NCI-H146 treated with DMSO at 0.1 percent for 48 hours (cell line): ENCODE measurements at regions not wholly inside any gene's neighbourhood (a gene's known extent, or its start where the extent isn't known, plus 50 kb on each side); places are given as distances from the start of the nearest gene placed in this dataset.
"Not testable (repeated sequence)": the region's sequence is repeated elsewhere in the genome, so short reads cannot be mapped to it uniquely, and the experiment has no call there.

Source experiments
- DNase-seq: peaks from one replicate; lab custom pipeline; 2025; ENCODE audit not compliant: unreplicated experiment; lab: John Stamatoyannopoulos, UW

DNA sequence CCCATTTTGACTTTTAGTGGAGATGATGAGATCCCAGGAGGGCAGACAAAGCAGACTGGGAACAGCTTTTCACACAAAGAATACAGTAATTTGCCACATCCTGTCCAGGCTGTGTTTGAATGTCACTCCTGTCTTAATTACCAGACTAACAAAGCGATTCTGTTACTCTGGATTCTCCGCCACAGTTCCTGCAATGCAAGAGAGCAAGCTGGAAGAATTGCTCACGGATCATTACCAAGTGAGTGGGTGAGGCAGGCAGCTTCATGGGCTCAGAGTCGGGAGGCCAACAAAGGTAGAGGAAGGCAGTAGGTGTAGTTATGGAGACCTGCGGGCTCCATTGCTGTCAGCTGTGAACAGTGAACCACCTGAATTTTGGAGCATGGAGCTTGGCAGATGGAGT lies 250.5 kb upstream of the ATP5MC3 start:
- peak; percentile 91 for DNase-seq

DNA sequence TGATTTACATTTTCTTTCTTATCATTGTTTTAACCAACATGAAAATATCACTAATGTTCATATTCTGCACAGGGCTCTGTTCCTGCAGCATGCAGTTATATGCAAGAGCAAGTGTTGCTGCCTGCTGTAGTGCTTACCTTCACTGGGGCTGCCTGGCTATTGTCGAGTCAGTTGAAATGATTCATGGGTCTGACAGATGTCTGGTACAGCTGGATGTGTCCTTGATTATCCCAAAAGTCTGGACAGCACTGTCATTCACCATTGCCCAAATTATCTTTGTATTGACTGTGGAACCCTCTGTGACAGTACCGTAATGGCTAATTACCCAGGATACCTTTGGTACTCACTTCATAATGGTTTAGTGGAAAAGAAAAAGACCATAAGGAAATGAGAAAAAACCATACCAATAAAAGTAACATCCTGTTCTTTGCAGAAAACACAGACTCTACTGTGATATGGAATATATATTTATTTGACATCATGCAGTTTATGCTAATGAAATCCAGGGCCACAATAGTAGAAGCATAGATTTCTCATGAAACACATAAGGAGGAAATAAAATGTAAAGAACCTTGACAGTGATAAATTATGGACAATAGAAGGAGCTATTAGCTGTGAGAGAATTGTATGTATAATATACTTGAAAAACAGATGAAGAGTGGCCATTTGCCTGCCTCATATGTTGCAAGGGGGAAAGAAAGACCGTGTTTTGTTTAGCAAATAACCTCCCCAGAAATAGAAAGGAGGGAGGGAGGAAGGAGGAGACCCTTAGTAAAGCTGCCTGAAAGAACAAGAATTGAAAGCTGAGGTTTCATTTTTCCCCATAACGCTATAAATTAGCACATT lies 249.8 kb upstream of the ATP5MC3 start:
- DNase-seq = peak; percentile 59

DNA sequence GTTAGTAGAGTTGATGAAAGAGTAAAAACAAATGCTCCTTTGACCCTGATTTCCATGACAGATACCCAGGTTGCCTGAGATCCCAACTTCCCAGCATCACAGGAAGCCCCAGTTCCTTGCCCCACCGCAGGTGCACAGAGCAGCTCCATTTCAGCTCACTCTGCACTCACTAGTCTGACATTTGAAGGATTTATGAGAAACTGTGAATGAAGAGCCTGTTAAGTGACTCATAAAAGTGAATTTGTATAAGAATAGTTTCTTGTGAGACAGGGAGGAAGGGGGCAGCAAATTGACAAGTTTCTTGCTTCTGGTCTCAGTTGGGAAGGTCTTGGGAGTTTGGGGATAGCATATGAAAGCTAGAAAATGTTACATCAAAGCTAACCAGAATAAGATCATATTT lies 248.7 kb upstream of the ATP5MC3 start:
- no peak for DNase-seq

DNA sequence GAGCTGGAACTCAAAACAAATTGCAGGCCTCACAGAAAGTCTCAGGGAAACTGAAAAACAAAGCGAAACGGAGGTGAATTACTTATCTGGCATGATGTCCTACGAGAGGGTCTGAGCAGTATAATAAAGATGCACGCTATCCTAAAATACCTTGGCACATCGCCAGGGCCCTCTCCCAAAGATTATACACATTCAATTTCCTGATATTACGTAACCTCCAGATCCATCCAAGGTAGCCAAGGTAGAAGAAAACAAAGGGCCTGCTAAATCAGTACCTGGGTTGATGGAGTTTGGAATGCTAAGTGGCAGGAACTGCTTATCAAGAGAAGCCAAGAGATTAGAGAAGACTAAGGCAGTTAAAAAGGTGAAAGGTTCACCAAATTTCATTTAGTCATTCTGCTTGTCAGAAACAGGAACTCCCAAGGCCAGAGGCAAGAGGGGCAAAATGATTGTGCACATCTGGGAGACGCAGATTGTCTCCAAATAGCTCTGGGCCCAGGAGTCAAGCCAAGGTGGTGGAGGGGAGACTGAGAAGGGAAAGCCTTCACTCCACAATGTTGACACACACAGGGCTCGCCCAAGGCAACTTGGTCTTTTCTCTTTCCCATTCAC lies 236.8 kb upstream of the ATP5MC3 start:
- no peak for DNase-seq

DNA sequence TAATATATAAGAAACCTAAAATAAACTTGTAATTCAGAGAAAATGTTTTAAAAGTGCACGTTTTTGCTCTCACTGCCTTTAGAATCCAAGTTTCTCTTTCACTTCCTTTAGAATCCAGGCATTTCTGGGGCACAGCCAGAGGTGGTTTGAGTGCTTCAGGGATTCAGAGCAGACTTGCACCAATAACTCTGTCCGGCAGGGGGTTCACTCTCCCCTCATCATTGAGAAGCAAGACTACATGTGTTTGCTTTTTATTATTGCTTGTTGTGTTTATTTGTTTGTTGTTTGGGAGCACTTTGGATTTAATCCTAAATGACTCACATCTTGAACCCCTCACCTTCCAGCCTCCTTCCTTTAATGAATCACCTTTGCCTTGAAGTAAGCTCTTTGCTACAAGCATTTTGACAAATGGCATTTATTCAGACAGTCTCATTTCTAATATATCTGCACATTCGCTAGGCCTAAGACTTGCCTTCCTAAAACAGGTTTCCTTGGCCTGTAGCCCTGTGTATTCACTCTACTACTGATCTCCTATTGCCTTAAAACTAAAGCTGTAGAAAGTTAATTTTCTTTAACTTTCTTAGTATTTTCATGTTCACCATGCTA lies 233.5 kb upstream of the ATP5MC3 start:
- peak; percentile 7 for DNase-seq

DNA sequence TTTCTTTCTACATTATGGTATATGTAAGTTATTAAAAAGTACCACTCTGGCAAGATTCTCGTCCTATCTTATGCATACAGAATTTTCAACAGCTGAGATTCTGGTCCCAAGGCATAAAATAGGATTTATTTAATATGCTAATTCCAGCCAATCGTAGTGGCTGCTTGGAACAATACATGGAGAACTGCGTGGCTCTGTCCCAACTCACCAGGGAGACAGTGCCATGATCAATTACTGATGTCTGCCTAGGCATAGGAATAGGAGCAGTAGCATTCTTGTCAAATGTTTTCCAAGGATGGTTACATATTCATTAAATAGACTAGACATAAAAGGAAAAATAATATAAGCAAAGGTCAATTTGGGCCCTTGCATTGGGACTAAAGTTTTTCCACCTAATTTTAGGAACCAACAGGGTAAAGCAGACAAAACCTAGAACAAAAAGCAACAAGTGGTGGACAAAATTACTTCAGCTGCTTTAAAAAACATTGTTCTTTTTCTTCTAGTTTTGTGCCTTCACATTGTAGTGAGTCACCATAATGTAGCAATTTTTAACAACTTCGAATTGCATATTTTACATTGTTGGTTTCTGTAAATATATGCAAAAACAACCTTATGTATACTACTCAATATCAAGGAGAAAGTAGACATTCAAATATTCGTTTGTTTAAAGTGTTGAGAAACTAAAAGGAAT lies 232.8 kb upstream of the ATP5MC3 start:
- no peak for DNase-seq

DNA sequence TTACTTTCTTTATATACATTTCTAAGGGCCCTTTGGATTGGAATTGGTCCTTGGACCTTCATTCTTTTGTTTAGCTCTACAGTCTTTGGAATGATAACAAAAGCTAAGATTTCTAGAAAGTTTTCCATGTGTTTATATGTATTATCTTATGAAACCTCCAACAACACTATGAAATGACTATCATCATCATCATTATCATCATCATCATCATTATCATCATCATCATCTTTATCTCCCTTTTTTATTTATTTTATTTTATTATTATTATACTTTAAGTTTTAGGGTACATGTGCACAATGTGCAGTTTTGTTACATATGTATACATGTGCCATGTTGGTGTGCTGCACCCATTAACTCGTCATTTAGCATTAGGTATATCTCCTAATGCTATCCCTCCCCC lies 229.4 kb upstream of the ATP5MC3 start:
- DNase-seq = not testable (repeated sequence)

DNA sequence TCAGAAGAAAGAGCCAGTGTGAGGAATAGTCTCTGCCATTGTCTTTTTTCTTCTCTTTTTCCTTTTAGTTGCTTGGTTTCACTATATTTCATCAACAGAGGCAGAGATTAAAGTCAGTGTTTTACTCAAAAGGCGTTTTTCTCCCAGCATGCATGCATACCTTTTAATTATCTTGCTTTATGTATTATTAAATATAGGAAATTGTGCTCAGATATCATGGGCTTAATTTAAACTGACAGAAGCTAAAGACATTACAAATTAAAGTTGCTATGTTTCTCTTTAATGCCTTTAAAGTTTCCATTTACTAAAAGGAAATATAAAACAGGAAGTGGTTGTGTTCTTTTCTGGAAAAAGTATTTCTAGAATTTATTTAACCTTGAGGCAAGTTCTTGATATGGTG lies 223.3 kb upstream of the ATP5MC3 start:
- DNase-seq = no peak

DNA sequence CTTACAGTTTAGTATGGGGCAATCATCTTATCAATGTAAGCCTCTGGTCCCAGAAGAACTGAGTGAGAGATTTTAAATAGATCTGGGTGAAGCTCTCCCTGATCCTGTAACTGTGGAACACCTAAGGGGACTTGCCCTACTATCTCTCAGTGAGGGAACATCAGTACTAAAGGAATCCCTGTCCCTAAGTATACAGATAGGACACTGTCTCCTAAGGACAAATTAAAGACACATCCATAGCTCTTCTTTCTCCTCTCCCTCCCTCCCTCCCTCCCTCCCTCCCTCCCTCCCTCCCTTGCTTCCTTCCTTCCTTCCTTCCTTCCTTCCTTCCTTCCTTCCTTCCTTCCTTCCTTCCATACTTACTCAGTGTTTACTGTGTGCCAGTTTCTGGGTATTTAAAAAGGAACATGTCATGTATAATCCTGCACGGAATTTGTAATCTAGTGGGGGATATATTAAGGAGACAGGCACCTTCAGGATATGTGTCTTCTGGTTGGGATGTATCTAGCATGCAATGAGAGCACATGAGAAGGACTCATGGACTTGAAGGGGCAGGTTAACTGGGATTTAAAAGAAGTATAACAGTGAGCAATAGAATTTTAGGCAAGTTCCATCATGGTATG lies 222.2 kb upstream of the ATP5MC3 start:
- no peak for DNase-seq

DNA sequence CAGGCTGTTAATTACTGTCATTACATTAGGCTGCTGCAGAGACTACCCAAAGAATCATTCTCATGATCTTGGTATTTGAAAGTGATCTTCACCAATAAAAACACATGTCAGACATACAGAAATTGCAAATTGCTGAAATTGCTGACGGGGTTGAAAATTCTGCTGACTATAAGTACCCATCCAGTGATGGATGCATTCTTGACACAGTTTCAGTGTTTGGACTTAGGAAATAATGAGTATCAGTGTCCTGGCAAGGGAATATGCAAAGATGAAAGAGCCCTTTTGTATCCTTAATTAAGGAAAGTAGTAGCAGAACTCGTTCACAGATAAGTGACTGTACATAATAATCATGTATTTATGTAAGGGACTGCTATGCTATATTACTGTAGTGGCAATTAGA lies 221.1 kb upstream of the ATP5MC3 start:
- DNase-seq = no peak

DNA sequence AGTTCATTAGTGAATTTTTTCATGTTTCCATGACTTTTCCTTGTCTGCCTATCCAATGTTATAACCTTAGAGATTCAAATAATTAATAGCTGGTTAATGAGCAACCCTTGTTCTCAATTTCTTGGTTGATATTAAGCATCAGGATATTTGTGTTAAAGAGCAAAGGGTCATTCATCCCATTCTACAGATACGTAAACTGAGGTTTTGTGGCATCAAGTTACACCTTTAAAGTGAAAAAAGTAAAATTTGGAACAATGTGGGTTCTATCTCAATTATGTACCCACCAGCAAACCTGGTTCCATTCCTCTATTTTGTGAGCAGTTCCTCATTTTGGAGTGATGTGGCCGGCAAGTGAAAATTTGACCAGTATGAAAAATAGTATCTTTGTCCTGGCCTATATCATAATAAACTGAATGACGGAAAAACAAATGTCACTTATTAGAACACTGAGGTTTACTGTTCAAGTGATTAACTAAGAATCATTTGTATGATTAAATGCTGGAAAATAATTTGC lies 220.5 kb upstream of the ATP5MC3 start:
- no peak for DNase-seq

DNA sequence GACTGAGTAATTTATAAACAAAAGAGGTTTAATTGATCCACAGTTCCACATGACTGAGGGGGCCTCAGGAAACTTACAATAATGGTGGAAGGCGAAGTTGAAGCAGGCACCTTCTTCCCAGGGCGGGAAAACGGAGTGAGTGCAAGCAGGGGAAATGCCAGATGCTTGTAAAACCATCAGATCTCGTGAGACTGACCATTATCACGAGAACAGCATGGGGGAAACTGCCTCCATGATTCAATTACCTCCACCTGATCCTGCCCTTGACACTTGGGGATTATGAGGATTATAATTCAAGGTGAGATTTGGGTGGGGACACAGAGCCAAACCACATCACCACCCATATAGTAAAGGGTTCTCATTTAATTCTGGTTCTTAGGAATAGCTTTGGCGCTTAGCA lies 219.5 kb upstream of the ATP5MC3 start:
- no peak for DNase-seq

DNA sequence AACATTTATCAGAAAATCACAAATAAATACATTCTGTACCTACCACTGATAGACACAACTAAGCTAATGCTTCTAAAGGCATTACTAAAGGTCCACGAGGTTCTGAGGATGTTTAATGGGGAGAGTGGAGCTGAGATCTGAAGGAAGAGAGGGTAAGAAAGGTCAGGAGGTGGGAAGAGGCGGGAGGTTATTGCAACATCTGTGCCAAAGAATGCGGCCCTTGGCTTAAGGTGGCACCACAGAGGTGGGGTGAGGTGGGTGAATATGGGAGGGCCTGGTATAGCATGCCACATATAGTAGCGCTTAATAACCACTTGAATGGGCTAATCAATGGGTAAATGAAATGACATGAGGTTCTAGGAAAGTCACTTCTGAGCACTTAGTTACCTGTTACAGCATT lies 217.8 kb upstream of the ATP5MC3 start:
- no peak for DNase-seq

DNA sequence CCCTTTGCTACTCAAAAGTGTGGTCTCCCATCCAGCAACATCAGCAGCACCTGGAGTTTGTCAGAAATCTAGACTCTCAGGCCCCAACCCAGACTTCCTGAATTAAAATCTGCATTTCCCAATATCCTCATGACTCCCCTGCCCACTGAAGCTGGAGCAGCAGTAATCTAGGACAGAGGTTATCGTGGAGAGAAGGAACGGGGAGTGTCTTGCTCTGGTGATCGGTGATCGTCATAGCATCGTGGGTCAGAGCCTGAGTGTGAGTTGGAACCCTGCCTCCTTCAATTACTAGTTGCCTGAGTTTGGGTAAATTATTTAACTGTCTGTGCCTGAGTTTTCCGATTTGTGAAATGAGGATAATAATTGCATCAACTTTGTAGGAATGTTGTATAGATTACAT lies 217.3 kb upstream of the ATP5MC3 start:
- no peak for DNase-seq

DNA sequence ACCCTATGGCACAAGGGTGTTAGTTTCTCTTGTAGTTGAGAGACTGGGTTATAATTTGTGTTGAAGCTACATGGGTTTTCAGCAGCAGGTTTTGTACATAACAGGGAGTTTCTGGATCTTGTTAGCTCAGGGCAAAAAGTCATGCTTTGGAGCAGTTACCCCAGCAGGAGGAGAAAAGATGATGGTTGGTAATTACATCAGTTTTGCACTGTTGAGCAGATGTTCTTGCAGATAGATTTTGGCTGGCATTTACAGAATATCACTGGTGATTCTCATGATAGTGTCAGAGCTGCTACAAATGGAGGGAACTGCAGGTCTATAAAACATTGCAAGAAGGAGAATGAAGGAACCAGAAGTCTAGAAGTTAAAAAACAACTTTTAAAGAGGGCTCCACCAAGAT lies 215.2 kb upstream of the ATP5MC3 start:
- DNase-seq = no peak

DNA sequence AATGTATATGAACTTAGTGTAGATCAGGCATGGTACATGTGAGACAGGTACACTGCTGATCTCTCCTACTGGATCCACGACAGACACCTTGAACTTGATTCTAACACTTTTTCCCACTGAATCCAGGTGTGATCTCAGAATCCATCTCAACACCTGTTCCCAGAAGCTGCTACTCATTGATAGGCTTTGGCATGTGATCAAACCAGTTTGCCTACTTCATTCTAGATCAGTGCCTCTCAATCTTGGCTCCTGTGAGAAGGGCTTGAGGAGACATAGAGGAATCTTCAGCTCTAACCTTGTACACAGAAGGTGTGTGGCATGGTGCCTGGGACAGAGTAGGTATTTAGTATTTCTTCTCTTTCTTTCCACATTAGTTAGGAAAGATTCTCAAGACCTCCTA lies 212.3 kb upstream of the ATP5MC3 start:
- DNase-seq = no peak

DNA sequence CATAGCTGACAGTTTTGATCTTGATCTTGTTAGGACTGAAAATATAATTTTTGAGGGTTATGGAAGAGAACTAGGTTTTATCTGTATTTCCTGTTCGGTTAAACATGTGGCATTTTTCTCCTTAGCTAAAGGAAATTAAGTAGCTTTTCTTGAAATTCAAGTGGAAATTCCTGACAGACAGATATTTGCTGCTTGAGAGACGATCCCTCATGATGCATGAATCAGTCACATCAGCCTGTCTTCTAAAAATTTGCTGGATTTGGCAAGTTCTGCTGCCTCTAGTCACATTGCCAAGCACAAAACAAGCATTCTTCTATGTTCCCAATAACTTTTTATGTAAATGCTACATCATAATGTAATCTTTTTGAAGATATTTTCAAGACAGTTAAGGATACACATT lies 201.8 kb upstream of the ATP5MC3 start:
- DNase-seq = no peak

DNA sequence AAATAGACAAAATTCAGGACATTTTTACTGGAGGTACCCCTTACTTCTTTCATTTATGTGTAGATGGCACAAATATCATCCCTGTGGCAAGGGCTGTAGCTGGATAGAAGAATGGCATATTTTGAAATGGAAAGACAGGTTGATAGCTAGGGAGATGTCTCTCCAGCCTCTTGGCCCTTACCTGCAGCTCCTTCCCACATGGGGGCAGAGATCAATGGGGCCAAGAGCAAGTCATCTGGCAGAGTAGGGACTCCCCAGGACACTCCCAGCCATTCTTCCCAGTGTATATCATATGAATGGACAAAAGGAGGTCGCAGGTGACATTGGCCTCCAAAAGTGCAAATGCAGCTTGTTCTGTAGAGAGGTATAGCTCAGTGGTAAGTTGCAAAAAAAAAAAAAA lies 192.2 kb upstream of the ATP5MC3 start:
- DNase-seq = no peak

DNA sequence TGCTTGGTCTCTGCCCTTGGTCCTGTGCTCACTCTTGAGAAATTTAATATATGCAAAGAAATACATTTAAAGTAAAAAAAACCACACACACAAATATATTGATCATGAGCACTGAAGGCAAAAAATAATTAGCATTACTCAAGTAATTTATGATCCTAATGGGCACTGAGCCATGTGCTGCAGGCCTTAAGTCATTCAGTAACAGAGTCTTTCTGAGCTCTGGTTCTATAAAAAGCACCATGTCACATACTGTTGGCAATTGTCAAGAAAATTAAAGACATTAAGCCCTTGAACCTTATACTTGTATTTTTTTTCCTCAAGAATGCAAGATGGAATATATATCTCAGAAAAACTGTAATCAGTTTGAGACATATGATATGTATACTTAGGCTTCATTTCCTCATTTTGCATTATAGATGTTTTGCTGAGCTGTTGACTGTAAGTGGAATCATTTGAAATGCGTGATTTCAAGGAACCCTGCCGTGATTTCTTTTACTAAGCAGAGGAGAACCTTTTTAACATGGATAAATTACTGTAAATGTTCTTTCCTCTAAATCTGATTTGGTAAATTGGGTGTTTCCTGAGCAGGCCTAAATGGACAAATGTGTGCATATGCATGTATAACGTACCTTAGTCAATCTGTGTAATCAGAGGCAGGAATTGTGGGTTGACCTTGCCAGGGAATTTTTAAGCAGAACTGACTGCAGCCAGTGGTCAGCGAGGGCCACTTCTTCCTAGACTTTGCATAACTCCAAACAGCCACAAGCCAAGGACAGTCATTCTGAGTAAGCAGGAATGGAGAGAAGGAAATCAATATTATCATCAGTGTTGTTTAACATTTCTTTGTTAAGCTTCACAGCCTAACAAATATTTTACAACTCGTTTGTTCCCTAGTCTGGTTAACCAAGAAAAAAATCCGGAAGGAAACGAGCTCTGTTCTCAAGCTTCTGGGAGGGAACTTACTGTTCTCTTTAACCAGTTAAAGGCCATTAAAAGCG lies 191.5 kb upstream of the ATP5MC3 start:
- DNase-seq = no peak

DNA sequence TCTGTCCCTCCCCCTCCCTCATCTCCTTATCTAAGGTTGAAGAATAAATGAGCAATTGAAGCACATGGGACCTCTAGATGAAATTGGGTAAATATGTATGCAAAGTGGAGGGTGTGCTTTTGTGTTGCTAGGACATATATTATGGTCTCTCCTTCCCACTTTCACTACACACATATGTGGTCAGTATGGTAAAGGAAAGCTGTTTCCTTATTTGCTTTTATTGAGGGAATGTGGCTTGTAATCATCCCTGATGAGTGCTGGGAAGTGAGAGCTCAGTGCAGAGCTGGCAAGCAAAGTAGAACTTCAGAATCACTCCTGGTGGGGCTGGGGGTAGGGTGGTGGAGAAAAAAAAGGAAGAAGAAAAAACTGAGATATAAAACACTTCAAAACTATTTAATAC lies 189.9 kb upstream of the ATP5MC3 start:
- DNase-seq = no peak
